A549 (cell line): ENCODE measurements at regions not wholly inside any gene's neighbourhood (a gene's known extent, or its start where the extent isn't known, plus 50 kb on each side); places are given as distances from the start of the nearest gene placed in this dataset.

Source experiments
- ATAC-seq, 2 experiments: fragments of 200-7000 bp in 1 of 2; fragments of >200 bp in 1 of 2; cut with Nextera tagmentation in 1 of 2; cut with Tn5 transposase in 1 of 2; 3 replicates each; pipeline versions ENCODE4 v1.8.0 to v1.9.1; 2018 to 2020; ENCODE audit warnings: mild to moderate bottlenecking in 1 of 2, moderate library complexity in 1 of 2
- CTCF ChIA-PET: fragments of 300-600 bp; sonication (Branson Sonifier 250); formaldehyde crosslinking; extraction: SDS; loops from one replicate; lab custom pipeline; 2021; ENCODE audit warnings: antibody characterized with exemption, inconsistent platforms; lab: Yijun Ruan, JAX
- POLR2A ChIA-PET: fragments of 350-600 bp; formaldehyde crosslinking; extraction: SDS; loops from one replicate; lab custom pipeline; 2021; ENCODE audit warnings: antibody characterized with exemption, inconsistent platforms; lab: Yijun Ruan, JAX
- DNase-seq, 2 experiments: peaks; one replicate each; pipeline versions ENCODE4 v3.0.0 to v3.0.0-alpha.2; 2011 to 2016; ENCODE audit warnings: low read depth in 1 of 2, low spot score in 1 of 2
- FAIRE-seq: peaks from 2 replicates; lab custom pipeline; 2011; peaks lifted over from hg19 to GRCh38; lab: Jason Lieb, UNC
- H3K27ac ChIP-seq, 2 experiments: fragments of >200 bp; sonication (Bioruptor Twin); formaldehyde crosslinking; 3 replicates each; pipeline ENCODE4 v1.5.1; 2016 to 2017
- H3K4me1 ChIP-seq: fragments of >200 bp; sonication (Bioruptor Twin); formaldehyde crosslinking; 3 replicates; pipeline ENCODE4 v1.6.1; 2016
- H3K4me2 ChIP-seq: fragments of >200 bp; sonication (Bioruptor Twin); formaldehyde crosslinking; 3 replicates; pipeline ENCODE4 v1.6.1; 2016
- H3K4me3 ChIP-seq: fragments of >200 bp; sonication (Bioruptor Twin); formaldehyde crosslinking; 3 replicates; pipeline ENCODE4 v1.5.1; 2016
- H3K9me3 ChIP-seq: fragments of >200 bp; sonication (Bioruptor Twin); formaldehyde crosslinking; 3 replicates; pipeline ENCODE4 v1.6.1; 2016
- BHLHE40 ChIP-seq: IDR thresholded peaks from 2 replicates; pipeline ENCODE4 v1.6.1; 2012; ENCODE audit warnings: low read depth, low read length, inconsistent platforms
- CEBPB ChIP-seq, 2 experiments: fragments of >200 bp in 1 of 2; sonication (Bioruptor Twin) in 1 of 2; formaldehyde crosslinking in 1 of 2; IDR thresholded peaks; 2 replicates each; pipeline ENCODE4 v1.6.1; 2012 to 2016
- CHD2 ChIP-seq: fragments of 150-350 bp; IDR thresholded peaks from 2 replicates; pipeline ENCODE4 v1.6.1; 2014; ENCODE audit warnings: low read length; ENCODE audit not compliant: partially characterized antibody
- EHF ChIP-seq: fragments of 250-450 bp; sonication (Bioruptor Pico); IDR thresholded peaks from 2 replicates; pipeline ENCODE4 v1.5.0; 2020; ENCODE audit warnings: mild to moderate bottlenecking
- EHMT2 ChIP-seq: fragments of 200-600 bp; sonication (generic); IDR thresholded peaks from 2 replicates; pipeline ENCODE4 v1.6.1; 2016; ENCODE audit warnings: antibody characterized with exemption, low read depth, mild to moderate bottlenecking, moderate library complexity
- EP300 ChIP-seq, 2 experiments: fragments of >200 bp; sonication (Bioruptor Twin); formaldehyde crosslinking; IDR thresholded peaks; 2 replicates in 1 of 2; 3 replicates in 1 of 2; pipeline ENCODE4 v1.6.1; 2016 to 2017
- FOSB ChIP-seq: fragments of 250-450 bp; sonication (Bioruptor Pico); IDR thresholded peaks from 2 replicates; pipeline ENCODE4 v1.5.0; 2020; ENCODE audit warnings: mild to moderate bottlenecking, moderate library complexity
- HEYL ChIP-seq: fragments of 250-450 bp; sonication (Bioruptor Pico); IDR thresholded peaks from 2 replicates; pipeline ENCODE4 v1.8.0; 2021; ENCODE audit warnings: mild to moderate bottlenecking, moderate library complexity
- JUN ChIP-seq, 2 experiments: fragments of >200 bp; sonication (Bioruptor Twin); formaldehyde crosslinking; IDR thresholded peaks; 2 replicates in 1 of 2; 3 replicates in 1 of 2; pipeline ENCODE4 v1.6.1; 2016 to 2017
- KDM1A ChIP-seq: fragments of 200-600 bp; sonication (generic); IDR thresholded peaks from 2 replicates; pipeline ENCODE4 v1.6.1; 2016; ENCODE audit warnings: low read depth, mild to moderate bottlenecking
- KDM5A ChIP-seq: fragments of 200-600 bp; sonication (generic); IDR thresholded peaks from 2 replicates; pipeline ENCODE4 v1.6.1; 2016; ENCODE audit warnings: antibody characterized with exemption, mild to moderate bottlenecking
- NPAS2 ChIP-seq: fragments of 250-450 bp; sonication (Bioruptor Pico); IDR thresholded peaks from 2 replicates; pipeline ENCODE4 v1.8.0; 2022; ENCODE audit warnings: mild to moderate bottlenecking, moderate library complexity, borderline replicate concordance
- NR3C1 ChIP-seq: fragments of >200 bp; sonication (Bioruptor Twin); formaldehyde crosslinking; IDR thresholded peaks from 3 replicates; pipeline ENCODE4 v1.6.1; 2017
- PHF8 ChIP-seq: fragments of 200-600 bp; sonication (generic); IDR thresholded peaks from 2 replicates; pipeline ENCODE4 v1.6.1; 2016; ENCODE audit warnings: low read depth, mild to moderate bottlenecking, antibody characterized with exemption, moderate library complexity, borderline replicate concordance
- POLR2A ChIP-seq: IDR thresholded peaks from 2 replicates; pipeline ENCODE4 v1.6.1; 2012; ENCODE audit warnings: mild to moderate bottlenecking, low read length
- RAD21 ChIP-seq, 2 experiments: fragments of >200 bp in 1 of 2; sonication (Bioruptor Twin) in 1 of 2; formaldehyde crosslinking in 1 of 2; IDR thresholded peaks in 1 of 2; conservative IDR thresholded peaks in 1 of 2; 2 replicates in 1 of 2; 3 replicates in 1 of 2; pipeline ENCODE4 v1.6.1; 2012 to 2018; ENCODE audit warnings: inconsistent platforms in 1 of 2
- RARB ChIP-seq: fragments of 250-450 bp; sonication (Bioruptor Pico); IDR thresholded peaks from 2 replicates; pipeline ENCODE4 v1.8.0; 2021; ENCODE audit warnings: mild to moderate bottlenecking, moderate library complexity
- RCOR1 ChIP-seq: fragments of 150-350 bp; IDR thresholded peaks from 2 replicates; pipeline ENCODE4 v1.6.1; 2014; ENCODE audit warnings: antibody characterized with exemption, low read length, low read depth
- RNF2 ChIP-seq: fragments of 200-600 bp; sonication (generic); IDR thresholded peaks from 2 replicates; pipeline ENCODE4 v1.6.1; 2016; ENCODE audit warnings: low read depth, mild to moderate bottlenecking, antibody characterized with exemption, moderate library complexity, borderline replicate concordance
- TFCP2L1 ChIP-seq: fragments of 250-450 bp; sonication (Bioruptor Pico); IDR thresholded peaks from 2 replicates; pipeline ENCODE4 v1.5.0; 2021; ENCODE audit warnings: mild to moderate bottlenecking
- ZFP36 ChIP-seq: fragments of 450-650 bp; IDR thresholded peaks from 2 replicates; pipeline ENCODE4 v1.6.1; 2014; ENCODE audit warnings: borderline replicate concordance; ENCODE audit not compliant: partially characterized antibody
- ZSCAN20 ChIP-seq: fragments of 250-450 bp; sonication (Bioruptor Pico); IDR thresholded peaks from 2 replicates; pipeline ENCODE4 v1.8.0; 2022; ENCODE audit warnings: mild to moderate bottlenecking, moderate library complexity
- WGBS: methylation state at CpG from one replicate; pipeline ENCODE4 v1.1.6; 2017; ENCODE audit errors: missing lambda C conversion rate; 5-methylcytosine and 5-hydroxymethylcytosine counted together
- TF ChIP-seq, protein P1 (sequence below): fragments of >200 bp; sonication (Bioruptor Twin); formaldehyde crosslinking; IDR thresholded peaks from 3 replicates; pipeline ENCODE4 v1.5.1; 2016
- TF ChIP-seq, protein P2 (sequence below): fragments of >200 bp; sonication (Bioruptor Twin); formaldehyde crosslinking; IDR thresholded peaks from 2 replicates; pipeline ENCODE4 v1.6.1; 2016
- TF ChIP-seq, protein P3 (sequence below): fragments of 250-450 bp; sonication (Bioruptor Pico); IDR thresholded peaks from 2 replicates; pipeline ENCODE4 v1.5.0; 2020; ENCODE audit warnings: low read depth, mild to moderate bottlenecking, moderate library complexity
- TF ChIP-seq, protein P4 (sequence below): fragments of 450-650 bp; IDR thresholded peaks from 2 replicates; pipeline ENCODE4 v1.6.1; 2014; ENCODE audit warnings: antibody characterized with exemption
- TF ChIP-seq, protein P5 (sequence below): fragments of >200 bp; sonication (Bioruptor Twin); formaldehyde crosslinking; IDR thresholded peaks from 3 replicates; pipeline ENCODE4 v1.6.1; 2016
- TF ChIP-seq, protein P6 (sequence below): fragments of 250-450 bp; sonication (Bioruptor Pico); IDR thresholded peaks from 2 replicates; pipeline ENCODE4 v1.5.0; 2021; ENCODE audit warnings: mild to moderate bottlenecking, moderate library complexity, borderline replicate concordance
- TF ChIP-seq, protein P7 (sequence below): fragments of 200-600 bp; sonication (generic); IDR thresholded peaks from 2 replicates; pipeline ENCODE4 v1.6.1; 2016; ENCODE audit warnings: antibody characterized with exemption, mild to moderate bottlenecking, moderate library complexity

DNA sequence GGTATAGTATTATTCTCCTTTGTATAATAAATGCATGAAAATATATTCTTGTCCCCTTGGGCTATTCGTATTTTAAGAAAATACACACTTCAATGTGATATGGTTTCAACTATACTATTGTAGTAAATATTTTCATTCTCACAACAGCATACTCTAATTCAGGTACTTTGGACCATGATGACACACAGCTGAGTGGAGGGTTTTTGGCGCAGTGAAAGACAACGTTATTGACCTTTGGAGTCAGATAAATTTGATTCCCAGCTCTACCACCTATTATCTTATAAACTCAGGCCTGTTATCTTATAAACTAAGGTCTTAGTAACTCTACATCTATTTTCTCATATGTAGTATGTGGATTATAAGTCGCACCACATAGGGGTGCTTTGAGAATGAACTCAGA is 895.9 kb upstream of the DDX18 start:
- TF ChIP-seq KDM5A (no peak), JUN (IDR thresholded peaks at IDR 0.05) (no peak), EHF (CRISPR knock-in tag) (no peak), ZSCAN20 (CRISPR knock-in tag) (no peak), BHLHE40 (no peak), CEBPB (IDR thresholded peaks at IDR 0.05) (no peak), RNF2 (no peak), EHMT2 (no peak), ZFP36 (no peak), POLR2A (no peak), NR3C1 (no peak), TFCP2L1 (CRISPR knock-in tag) (no peak), HEYL (CRISPR knock-in tag) (no peak)
- TF ChIP-seq, protein P1, sequence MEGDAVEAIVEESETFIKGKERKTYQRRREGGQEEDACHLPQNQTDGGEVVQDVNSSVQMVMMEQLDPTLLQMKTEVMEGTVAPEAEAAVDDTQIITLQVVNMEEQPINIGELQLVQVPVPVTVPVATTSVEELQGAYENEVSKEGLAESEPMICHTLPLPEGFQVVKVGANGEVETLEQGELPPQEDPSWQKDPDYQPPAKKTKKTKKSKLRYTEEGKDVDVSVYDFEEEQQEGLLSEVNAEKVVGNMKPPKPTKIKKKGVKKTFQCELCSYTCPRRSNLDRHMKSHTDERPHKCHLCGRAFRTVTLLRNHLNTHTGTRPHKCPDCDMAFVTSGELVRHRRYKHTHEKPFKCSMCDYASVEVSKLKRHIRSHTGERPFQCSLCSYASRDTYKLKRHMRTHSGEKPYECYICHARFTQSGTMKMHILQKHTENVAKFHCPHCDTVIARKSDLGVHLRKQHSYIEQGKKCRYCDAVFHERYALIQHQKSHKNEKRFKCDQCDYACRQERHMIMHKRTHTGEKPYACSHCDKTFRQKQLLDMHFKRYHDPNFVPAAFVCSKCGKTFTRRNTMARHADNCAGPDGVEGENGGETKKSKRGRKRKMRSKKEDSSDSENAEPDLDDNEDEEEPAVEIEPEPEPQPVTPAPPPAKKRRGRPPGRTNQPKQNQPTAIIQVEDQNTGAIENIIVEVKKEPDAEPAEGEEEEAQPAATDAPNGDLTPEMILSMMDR = no peak
- TF ChIP-seq, protein P2, sequence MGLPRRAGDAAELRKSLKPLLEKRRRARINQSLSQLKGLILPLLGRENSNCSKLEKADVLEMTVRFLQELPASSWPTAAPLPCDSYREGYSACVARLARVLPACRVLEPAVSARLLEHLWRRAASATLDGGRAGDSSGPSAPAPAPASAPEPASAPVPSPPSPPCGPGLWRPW = no peak
- TF ChIP-seq, protein P3, sequence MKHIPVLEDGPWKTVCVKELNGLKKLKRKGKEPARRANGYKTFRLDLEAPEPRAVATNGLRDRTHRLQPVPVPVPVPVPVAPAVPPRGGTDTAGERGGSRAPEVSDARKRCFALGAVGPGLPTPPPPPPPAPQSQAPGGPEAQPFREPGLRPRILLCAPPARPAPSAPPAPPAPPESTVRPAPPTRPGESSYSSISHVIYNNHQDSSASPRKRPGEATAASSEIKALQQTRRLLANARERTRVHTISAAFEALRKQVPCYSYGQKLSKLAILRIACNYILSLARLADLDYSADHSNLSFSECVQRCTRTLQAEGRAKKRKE (CRISPR knock-in tag) = no peak
- TF ChIP-seq, protein P4, sequence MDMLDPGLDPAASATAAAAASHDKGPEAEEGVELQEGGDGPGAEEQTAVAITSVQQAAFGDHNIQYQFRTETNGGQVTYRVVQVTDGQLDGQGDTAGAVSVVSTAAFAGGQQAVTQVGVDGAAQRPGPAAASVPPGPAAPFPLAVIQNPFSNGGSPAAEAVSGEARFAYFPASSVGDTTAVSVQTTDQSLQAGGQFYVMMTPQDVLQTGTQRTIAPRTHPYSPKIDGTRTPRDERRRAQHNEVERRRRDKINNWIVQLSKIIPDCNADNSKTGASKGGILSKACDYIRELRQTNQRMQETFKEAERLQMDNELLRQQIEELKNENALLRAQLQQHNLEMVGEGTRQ = no peak
- TF ChIP-seq, all 56 proteins: peak for 0
- under 1% methylated on average over 4 of the region's 4 CpGs for WGBS
- CTCF ChIA-PET = no interaction called here
- H3K9me3 ChIP-seq = no peaks in the 10 kb centered on the region
- H3K4me2 ChIP-seq = no peak overlapping the region
- no peak for FAIRE-seq
- no peaks in the 10 kb centered on the region for H3K4me1 ChIP-seq
- POLR2A ChIA-PET = no interaction called here
- no peak for DNase-seq
- ATAC-seq = no peak
- H3K4me3 ChIP-seq = no peak overlapping the region
- H3K27ac ChIP-seq = no peak overlapping the region

DNA sequence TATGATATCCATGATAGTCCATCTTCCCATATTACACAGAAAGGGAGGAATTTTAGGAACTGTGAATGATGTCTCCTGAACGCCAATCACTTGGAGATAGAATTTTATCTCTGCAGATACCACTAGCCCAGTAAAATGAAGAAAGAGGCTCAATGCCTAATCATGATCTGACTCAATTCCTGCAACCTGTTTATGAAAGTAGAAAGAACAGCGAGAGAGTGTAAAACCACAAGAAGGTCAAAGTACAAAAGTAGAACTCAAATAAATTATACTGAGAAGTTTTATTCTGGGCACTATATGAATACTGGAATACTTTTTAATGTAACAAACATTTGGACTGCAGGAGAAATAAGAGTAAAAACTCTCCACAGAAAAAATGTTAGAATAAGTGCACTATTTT is 892.1 kb upstream of the DDX18 start:
- POLR2A ChIA-PET = no interaction called here
- WGBS = 0% methylated on average over 2 of the region's 2 CpGs
- Histone ChIP-seq H3K4me3 (no peak overlapping the region), H3K27ac (no peak overlapping the region), H3K4me2 (no peak overlapping the region), H3K4me1 (no peaks in the 10 kb centered on the region), H3K9me3 (no peaks in the 10 kb centered on the region)
- DNase-seq = no peak
- no peak for ATAC-seq
- no peak for FAIRE-seq
- CTCF ChIA-PET = no interaction called here
- TF ChIP-seq NPAS2 (CRISPR knock-in tag) (no peak), FOSB (CRISPR knock-in tag) (no peak), CEBPB (IDR thresholded peaks at IDR 0.05) (no peak), KDM1A (no peak), EHF (CRISPR knock-in tag) (no peak), RAD21 (conservative IDR thresholded peaks at IDR 0.05 in 1 of 2, IDR thresholded peaks at IDR 0.05 in 1 of 2) (no peak), CHD2 (no peak), RCOR1 (no peak), TFCP2L1 (CRISPR knock-in tag) (no peak), RARB (CRISPR knock-in tag) (no peak), EP300 (IDR thresholded peaks at IDR 0.05) (no peak), PHF8 (no peak)
- TF ChIP-seq, protein P5, sequence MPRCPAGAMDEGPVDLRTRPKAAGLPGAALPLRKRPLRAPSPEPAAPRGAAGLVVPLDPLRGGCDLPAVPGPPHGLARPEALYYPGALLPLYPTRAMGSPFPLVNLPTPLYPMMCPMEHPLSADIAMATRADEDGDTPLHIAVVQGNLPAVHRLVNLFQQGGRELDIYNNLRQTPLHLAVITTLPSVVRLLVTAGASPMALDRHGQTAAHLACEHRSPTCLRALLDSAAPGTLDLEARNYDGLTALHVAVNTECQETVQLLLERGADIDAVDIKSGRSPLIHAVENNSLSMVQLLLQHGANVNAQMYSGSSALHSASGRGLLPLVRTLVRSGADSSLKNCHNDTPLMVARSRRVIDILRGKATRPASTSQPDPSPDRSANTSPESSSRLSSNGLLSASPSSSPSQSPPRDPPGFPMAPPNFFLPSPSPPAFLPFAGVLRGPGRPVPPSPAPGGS = no peak
- TF ChIP-seq, protein P6, sequence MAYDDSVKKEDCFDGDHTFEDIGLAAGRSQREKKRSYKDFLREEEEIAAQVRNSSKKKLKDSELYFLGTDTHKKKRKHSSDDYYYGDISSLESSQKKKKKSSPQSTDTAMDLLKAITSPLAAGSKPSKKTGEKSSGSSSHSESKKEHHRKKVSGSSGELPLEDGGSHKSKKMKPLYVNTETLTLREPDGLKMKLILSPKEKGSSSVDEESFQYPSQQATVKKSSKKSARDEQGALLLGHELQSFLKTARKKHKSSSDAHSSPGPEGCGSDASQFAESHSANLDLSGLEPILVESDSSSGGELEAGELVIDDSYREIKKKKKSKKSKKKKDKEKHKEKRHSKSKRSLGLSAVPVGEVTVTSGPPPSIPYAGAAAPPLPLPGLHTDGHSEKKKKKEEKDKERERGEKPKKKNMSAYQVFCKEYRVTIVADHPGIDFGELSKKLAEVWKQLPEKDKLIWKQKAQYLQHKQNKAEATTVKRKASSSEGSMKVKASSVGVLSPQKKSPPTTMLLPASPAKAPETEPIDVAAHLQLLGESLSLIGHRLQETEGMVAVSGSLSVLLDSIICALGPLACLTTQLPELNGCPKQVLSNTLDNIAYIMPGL (CRISPR knock-in tag) = no peak
- TF ChIP-seq, protein P7, sequence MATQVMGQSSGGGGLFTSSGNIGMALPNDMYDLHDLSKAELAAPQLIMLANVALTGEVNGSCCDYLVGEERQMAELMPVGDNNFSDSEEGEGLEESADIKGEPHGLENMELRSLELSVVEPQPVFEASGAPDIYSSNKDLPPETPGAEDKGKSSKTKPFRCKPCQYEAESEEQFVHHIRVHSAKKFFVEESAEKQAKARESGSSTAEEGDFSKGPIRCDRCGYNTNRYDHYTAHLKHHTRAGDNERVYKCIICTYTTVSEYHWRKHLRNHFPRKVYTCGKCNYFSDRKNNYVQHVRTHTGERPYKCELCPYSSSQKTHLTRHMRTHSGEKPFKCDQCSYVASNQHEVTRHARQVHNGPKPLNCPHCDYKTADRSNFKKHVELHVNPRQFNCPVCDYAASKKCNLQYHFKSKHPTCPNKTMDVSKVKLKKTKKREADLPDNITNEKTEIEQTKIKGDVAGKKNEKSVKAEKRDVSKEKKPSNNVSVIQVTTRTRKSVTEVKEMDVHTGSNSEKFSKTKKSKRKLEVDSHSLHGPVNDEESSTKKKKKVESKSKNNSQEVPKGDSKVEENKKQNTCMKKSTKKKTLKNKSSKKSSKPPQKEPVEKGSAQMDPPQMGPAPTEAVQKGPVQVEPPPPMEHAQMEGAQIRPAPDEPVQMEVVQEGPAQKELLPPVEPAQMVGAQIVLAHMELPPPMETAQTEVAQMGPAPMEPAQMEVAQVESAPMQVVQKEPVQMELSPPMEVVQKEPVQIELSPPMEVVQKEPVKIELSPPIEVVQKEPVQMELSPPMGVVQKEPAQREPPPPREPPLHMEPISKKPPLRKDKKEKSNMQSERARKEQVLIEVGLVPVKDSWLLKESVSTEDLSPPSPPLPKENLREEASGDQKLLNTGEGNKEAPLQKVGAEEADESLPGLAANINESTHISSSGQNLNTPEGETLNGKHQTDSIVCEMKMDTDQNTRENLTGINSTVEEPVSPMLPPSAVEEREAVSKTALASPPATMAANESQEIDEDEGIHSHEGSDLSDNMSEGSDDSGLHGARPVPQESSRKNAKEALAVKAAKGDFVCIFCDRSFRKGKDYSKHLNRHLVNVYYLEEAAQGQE = no peak
